Stimulated activated CD4-positive, alpha-beta T cell treated with anti-CD3 and anti-CD28 coated beads, Interleukin-4, amount 100 ng/mL, for 24 hours (primary cell): ENCODE measurements at regions not wholly inside any gene's neighbourhood (a gene's known extent, or its start where the extent isn't known, plus 50 kb on each side); places are given as distances from the start of the nearest gene placed in this dataset.

ENCODE experiments used
- DNase-seq: peaks from one replicate; pipeline ENCODE4 v3.0.0-alpha.2; 2020

DNA sequence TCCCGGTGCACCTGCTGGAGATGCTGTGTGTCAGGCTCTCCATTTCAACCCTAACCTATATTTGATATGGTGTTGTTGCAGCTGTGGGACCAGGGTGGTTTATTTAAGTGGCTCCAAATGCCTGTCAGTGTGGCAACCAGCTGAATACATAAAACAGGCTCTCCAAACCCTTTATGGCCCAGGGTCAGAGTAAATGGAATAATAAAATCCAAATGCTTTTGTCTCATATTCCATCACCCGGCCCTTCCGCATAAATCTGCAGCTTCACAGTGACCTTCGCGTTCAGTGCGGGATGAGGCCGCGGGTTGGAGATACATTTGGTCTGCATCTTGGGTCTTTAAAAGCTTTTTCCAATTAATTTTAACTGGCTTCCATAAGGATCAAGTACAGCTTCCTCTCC lies 382.1 kb upstream of the NR2F2 start:
- DNase-seq, result no peak

DNA sequence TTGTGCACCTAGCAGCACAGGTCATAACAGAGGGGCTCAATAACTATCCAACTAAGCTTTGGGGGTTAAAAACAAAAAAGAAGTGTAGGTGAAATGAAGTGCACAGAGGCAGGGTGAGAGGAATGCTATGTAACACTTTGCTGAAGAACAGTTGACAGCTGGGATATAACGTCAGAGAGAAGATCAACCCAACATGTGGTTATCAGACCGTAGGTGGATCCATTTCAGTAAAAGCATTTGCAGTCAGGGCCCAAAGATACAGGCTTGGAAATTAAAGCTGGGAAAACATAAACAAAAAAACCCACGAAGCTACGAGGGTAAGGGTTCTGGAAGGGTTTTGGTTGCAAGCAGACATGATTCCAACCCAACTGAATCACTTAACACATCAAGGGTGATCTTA lies 377.5 kb upstream of the NR2F2 start:
- no peak for DNase-seq

DNA sequence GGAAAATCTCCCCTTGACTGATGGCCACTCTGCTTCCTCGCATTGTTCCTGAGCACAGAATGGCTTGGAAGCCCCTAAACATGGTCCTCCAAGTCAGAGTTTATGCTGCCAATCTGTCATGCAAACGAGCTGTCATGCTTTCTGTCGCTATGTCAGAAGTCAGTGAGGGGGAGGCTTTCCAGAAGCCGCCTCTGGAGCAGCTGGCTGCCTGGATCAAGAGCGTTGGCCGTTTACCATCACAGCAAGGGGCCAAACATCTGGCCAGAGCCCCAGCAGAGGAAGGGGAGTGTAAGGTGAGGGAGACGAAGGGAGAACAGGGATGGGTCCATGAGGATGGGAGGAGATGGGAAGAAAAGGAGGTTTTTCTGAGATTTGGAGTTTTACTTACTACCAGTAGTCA lies 372.6 kb upstream of the NR2F2 start:
- no peak for DNase-seq

DNA sequence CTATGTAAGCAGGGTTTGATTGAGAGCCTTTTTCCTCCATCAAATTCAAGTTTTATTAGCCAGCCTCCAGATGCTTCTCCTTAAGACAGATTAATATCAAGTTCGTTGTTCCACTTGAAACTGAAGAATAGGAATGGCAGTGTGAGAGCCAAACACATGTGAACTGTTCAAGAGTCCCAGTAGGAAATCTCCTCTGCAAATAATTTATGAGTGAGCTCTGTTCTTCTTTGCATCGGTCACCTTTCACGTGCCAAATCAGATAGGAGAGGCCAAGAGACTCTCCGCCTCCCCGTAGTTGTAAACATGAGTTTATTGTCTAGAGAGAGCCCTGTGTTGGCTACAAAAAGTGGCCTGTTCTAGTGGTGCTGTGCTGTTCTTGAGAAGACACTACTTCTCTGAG lies 372.1 kb upstream of the NR2F2 start:
- DNase-seq, result no peak

DNA sequence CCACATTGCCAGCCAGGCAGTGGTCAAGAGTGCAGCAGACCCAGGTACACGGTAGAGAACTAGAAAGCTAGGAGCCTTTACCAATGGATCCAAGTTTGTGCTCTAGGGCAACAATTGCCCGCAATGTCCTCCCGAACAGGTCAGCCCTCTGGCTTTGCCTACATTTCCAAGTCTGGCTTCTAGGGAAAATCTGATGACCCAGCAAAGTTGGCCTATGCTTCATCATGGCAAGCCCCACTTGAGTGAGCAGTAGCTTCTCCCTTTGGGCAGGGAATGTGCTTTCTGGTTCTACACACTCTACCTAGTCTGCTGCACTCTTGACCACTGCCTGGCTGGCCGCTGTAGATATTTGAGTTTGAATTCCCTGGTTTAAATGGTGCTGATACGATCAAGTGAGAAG lies 361.6 kb upstream of the NR2F2 start:
- no peak for DNase-seq

DNA sequence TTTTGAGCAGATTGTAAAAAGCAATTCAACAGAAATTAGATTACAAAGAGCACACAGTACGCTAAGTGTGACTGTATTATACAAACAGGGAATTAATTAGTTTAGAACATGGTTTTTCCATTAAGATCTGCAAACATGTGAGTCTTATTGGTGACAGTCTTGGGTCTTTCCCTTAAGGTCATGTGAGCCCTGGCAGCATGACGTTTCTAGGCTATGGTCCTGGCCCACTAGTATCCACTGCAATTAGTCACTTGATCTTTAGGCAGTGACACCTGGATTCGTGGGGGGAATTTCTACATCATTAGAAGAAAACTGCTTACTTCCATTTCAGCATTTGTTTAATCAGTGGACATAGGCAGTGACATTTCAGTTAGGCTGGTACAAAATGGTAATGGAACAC lies 360.2 kb upstream of the NR2F2 start:
- no peak for DNase-seq

DNA sequence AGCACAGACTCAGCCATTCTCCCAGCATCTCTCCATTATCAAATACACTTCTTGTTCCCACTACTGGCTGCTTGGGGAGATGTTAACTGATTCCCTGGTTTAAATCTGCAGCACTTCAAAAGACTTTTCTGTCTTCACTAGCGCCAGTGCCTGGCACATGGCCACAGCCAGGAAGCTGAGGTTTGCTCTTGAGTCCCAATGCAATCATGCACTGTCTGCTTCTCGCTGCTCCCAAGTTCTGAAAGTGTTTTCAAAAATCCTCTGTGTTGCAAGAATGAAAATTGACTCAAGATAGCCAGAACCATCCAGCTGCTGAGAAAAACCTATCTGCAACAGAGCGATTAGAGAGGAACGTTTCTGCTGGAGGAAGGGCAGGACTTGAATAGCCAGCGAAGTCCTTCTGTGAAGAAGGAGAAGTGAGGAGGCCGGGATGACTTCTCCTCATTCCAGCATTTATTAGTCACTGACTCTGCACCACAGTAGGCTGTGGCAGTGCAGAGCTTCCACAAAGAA lies 358.4 kb upstream of the NR2F2 start:
- DNase-seq, result no peak

DNA sequence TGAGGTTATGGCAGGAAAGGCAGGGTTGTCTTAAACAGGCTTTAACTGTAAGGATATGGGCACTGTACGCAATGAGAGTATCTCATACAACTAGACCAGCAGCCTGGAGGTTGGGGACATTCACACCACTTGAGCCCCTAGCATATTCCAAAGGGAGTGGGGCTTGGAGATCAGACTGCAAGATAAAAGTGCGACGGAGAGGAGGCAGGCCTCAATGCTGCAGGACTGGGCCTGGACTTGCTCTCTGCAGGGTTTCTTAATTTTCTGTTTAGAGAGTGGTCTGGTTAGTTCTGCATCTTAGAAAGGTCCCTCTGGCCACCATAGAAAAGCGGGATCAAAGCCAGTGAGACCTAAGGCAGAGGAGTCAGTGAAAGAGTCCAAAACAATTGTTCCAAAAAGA lies 357.7 kb upstream of the NR2F2 start:
- DNase-seq, result no peak

DNA sequence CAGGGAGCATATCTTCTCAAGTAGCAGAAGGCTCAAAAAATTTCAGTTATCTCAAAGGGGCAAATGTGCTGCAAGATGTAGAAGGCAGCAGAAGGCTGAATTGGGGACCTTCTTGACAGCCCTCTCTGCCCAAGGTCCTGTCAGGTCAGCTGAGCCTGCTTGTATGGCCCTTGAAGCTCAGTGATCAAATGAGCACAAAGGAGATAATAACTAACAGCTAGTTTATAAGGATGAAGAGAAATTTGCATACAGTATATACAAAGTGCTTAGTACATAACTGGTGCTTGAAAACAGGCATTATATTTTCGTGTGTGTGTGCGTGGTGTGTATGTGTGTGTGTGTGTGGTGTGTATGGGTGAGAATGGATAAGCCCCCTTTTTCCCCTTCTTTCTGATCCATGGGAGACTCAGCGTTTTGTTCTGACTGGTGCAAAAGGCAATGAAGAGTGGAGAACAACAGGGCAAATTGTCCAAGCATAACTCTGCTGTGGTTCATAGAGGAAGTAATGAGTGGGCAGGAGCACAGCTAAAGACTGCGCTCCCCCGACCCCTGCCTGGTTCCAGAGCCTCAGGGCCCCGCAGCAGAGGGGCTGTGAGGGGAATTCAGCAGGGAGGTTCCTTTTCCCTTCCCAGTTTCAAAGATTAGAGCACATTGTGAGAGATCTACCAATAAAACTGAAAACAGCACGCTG lies 356.8 kb upstream of the NR2F2 start:
- DNase-seq, result no peak

DNA sequence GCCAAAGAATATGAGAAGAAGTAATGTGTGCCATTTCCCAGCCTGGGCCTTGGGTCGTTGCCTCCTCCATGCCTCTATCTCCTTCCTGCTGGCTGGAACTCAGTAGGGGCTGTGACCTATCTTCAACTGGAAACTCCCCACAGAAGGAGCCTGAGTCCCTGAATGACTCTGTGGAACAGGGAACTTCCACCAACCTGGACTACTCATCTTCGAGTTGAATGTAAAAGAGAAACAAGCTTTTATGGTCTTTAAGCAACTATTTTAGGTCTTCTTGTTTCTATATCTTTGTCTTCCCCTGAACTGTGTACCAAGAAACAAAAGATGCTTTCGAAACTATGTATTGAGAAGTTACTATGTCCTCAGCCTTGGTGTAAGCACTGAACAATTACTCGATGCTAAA lies 355.3 kb upstream of the NR2F2 start:
- DNase-seq, result no peak

DNA sequence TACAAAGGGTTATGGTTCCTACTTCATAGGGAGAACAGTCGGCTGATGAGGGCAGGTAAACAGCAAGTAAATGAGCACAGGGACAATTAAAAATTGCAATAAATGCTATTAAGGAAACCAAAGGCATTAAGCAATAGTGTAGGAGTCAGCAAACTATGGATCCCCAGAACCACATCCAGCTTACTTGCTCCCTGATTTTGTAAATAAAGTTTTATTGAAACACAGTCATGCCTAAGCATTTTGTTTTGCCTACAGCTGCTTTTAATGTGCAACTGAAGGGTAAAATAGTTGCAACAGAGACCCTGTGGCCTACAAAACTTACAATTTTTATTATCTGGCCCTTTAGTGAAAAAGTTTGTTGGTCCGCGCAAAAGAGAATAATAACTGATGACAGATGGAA lies 351.2 kb upstream of the NR2F2 start:
- no peak for DNase-seq

DNA sequence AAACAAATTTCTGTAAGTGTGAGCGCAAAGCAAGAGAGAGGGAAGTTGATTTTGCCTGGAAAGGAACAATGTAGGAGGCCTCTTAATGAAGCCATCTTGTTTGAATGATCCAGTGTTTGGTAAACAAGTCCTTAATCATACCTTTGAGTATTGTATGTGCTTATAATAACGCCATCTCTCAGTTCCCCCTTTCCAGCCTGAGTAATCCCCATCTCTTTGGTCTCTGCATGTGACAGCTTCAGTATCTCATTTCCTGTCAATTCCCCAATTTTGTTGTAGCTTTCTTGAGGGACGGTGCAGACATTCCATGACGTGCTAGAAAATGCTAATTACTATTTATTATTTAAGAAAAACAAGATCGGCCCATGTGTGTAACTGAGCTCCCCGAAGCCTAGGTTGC lies 349.3 kb upstream of the NR2F2 start:
- no peak for DNase-seq

DNA sequence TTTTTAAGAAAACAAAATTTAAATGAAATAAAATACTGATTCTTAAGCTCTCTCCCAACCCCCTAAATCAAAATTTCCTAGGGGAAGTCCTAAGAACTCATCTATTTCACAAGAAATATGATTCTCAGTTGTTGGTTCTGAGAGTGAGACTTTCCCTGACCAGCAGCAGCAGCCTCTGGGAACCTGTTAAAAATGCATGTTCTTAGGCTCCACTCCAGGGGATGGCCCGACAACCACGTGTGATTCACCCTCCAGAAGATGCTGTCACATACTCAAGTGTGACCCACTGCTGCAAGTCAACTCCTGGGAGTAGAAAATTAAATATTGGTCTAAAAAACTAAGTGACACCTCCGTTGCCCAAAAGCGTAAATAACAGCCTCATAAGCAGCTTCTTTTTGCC lies 343.2 kb upstream of the NR2F2 start:
- no peak for DNase-seq

DNA sequence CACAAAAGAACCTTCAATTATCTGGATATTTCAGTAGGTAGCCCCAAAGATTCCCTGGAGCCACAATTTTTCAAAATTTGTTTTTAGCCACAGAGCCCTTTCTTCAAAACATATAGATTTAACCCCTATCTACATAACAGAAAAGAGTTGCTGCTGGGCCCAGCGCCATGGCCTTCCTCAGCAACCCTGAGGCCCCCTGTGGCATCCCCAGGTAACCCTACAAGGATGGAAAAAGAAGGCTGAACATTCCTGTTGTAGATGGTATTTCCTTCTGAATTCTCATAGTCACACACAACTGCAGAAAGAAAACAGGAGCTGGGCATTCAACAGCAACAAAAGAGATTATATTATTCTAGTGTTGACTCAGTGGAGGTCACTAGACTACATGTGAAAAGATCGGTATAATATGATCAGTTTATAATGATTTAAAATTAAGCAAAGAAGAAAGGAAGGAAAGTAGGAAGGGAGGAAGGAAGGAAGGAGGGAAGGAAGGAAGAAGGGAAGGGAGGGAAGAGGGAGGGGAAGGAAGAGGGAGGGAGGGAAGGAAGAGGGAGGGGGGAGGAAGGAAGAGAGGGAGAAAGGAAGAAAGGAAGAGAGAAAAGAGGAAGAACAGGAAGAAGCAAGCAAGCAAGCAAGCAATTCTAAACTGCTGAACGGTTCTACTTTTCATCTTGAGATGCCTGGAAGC lies 342.5 kb upstream of the NR2F2 start:
- no peak for DNase-seq

DNA sequence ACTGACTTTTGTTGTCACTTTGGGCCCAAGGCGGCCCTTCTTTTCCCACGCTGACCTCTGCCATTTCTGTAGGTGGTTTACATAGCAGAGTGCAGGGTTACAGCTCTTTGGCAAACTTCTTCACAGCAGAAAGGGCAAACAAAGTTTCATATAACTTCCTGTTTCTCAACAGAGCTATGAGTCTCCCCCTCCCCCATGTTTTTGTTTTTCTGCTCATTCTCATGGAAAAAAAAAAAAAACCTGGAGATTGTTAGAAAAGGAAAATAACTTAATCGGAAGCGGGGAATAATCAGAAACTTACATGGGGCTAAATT lies 342.0 kb upstream of the NR2F2 start:
- DNase-seq, result no peak

DNA sequence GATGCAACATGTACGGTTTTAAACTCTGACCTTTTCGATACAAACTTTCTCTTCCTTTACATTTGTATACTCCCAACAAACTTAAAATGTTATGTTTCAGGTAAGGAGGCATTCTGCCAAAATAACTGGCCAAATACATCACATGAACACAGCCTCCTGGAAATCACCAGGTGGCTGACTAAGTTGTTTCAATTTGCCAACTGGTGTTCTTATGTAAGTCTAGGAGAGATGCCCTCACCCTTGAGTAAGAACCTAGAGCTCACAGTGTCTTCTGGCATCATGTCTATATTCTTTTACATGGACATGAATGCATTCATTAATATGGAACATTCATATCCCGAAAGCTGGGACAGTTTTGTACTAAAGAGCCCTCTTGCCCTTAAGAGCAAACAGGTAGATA lies 341.1 kb upstream of the NR2F2 start:
- no peak for DNase-seq

DNA sequence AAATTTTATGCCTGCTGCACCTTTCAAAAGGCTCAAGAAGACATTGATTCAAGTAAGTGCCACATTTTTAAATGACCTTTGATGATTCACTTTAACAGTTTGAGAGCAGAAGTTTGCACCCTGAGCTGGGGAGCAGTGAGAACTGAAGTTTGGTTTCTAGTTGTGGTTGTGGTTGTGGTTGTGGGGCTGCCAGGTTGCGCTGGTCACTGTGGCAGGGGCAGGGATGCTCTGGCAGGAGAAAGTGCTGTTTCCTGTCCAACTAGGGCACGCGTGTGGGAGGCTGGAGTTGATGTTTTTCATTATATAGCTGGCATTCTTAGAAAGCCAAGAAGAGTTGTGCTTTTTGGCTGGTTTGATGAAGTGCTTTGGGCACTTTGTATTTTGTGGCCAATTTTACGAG lies 339.7 kb upstream of the NR2F2 start:
- DNase-seq, result no peak

DNA sequence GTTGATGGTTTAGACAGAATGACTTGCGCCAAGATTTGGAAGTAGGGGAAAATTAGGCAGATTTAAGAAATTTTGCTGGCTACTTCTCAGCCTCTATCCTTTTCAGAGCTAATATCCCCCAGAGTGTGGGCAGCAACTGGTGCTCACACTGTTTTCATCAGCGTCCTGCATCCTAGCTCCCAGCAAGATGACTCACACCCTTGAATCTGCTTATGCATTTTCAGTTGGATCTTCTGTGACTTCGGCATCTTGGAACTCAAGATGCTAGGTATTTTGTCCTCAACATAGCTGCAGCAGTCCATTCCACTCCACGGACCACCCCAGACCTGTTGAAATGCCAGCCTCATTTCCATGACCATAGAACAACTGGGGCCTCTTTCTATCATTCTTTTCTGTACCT lies 336.1 kb upstream of the NR2F2 start:
- no peak for DNase-seq

DNA sequence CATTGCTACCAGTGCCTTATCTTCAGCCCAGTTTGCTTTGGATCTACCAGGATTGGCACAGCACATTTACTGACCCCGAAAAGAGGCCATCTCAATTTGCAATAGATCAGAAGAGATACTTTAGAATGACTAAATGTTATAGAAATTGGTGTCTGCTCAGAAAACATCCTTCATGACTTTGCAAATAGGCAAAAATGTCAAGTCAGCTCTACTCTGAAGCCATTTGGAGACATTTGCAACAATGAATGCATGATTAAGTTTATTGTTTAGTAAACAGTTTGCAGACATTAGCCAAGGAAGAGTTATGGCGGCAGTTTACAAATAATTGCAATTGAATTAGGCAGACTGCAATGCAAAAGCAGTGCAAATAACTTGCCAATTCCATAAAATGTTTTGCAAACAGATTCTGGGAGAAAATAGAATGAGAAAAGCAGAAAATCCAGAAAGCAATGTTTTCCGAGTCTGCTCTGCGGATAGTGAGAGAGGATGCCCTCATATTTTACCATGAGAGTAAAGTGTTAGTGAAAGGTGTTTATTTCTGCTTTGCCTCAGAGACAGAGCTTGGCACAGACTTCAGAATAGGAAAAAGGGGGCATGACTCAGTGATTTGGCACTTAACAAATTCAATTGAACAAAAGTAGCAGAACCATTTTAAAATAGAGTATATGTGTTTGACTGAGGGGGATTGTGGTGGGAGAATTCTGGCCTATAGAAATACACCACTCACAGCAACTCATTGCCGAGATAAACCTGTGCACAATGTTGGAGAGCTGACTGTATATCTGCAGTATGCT lies 334.9 kb upstream of the NR2F2 start:
- no peak for DNase-seq

DNA sequence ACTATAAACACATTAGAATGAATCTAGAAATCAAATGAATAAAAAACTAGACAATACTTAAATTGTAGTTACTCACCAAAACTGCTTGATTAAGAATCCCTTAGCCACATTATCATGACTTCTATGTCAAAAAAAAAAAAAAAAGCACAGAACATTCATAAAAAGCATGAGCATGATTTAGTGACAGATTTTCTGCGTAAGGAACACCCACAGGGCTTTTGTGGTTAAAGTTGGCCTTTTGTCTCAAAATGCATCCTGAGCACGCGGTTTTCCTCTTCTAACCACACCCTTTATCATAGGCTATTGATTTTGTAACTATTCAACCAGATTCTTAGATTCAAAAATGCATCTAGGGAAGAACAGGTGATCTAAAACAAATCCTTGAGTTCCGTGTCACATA lies 334.0 kb upstream of the NR2F2 start:
- DNase-seq, result peak; percentile 7

DNA sequence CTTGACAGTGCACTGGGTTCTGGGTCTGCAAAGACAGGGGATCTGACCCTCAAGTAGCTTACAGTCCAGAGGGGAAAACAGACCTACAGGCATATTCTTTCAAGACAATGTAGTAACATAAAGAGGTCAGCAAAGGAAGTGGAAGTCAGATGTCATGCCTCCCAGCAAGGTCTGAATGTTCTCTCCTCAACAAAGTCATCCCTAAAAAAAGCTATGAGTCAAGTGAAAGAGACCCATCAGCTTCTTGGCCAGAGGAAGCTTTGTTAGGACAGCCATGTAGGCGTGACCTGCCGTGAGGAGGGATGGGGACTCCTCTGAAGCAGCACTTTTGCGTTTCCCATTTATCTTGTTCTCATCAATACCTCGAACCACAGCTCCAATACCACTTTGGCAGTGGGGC lies 331.6 kb upstream of the NR2F2 start:
- DNase-seq, result no peak

DNA sequence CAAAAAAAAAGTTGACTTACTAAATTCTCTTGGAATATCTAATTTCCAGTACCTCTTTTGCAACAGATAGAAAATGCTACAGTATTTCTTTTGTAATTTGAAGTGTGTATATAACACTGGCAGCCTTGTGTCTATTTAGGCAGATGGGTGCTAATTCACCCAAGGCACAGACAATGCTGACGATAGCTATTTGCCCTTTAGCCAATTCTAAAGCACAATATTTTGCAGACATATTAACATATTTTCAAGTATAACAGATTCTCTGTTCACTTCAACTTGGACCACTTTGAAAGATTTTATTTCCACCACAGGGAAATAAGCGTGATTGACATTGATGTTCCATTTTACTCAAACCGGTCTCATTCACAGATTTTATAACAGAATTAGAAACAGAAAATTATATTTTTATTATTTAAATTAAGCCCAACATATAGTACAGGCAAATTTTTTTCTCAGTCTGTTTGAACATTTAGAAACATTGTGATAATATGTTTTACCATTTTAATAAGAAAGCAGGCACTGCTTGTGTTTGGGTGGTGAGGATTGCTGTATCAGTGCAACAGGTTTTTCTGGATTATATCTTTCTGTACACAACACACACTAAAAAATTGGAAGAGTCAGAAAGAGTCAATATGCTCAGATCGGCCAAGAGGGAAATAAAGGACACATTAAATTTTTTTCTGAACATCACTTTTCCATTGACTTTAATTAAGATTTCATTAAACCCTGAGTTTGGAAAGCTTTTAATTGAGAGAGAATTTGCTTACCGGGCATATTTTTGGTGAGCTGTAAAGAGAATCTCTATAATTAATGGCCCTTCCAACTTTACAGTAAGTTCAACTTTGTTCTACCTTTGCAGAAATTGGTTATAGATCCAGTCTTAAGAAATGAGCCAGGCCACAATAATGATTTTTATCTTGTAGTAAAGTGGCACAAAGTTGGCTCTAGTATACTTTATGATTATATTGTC lies 327.3 kb upstream of the NR2F2 start:
- no peak for DNase-seq

DNA sequence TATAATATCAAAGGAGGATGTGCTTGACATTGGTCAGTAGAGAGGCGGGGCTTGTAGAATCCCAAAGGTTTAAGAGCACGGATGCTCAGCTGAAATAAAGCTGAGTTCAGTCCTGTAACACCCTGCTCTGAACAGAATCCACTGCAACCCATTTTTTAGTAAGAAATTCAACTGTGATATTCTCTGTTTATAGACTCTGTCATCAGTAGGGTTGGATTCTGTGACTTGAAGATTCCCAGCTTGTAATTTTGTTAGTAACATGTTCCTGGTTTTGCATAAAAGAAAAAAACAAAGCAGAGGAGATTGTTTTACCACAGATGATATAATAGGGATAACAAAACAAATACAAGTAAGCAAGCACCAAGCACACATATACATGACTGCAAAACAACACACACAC lies 324.6 kb upstream of the NR2F2 start:
- no peak for DNase-seq
